Liver (tissue), 8 donors: ENCODE measurements at regions not wholly inside any gene's neighbourhood (a gene's known extent, or its start where the extent isn't known, plus 50 kb on each side); places are given as distances from the start of the nearest gene placed in this dataset.

Experiments used
- DNase-seq: peaks from one replicate; pipeline ENCODE4 v3.0.0-alpha.2; 2017; ENCODE audit warnings: low spot score
- H3K27ac ChIP-seq, 2 donors: one replicate each; pipeline ENCODE4 v1.7.0; 2013; ENCODE audit warnings: inconsistent platforms in 2 of 2, low read length in 2 of 2, control low read depth in 1 of 2, low read depth in 1 of 2, mild to moderate bottlenecking in 1 of 2
- H3K27me3 ChIP-seq, 4 donors: one replicate each; pipeline versions ENCODE4 v1.6.1 to v1.7.0; 2013; ENCODE audit warnings: low read length in 3 of 4, inconsistent platforms in 1 of 4, mild to moderate bottlenecking in 1 of 4, moderate library complexity in 1 of 4; ENCODE audit not compliant: control insufficient read depth in 4 of 4, insufficient read depth in 4 of 4
- H3K36me3 ChIP-seq, 4 donors: one replicate each; pipeline versions ENCODE4 v1.6.1 to v1.7.0; 2013; ENCODE audit warnings: low read length in 3 of 4, mild to moderate bottlenecking in 3 of 4, low read depth in 1 of 4, moderate library complexity in 1 of 4; ENCODE audit not compliant: control insufficient read depth in 4 of 4, insufficient read depth in 3 of 4
- H3K4me1 ChIP-seq, 4 donors: one replicate each; pipeline versions ENCODE4 v1.6.1 to v1.7.0; 2013; ENCODE audit warnings: low read length in 3 of 4, mild to moderate bottlenecking in 3 of 4, moderate library complexity in 1 of 4; ENCODE audit not compliant: control insufficient read depth in 4 of 4, insufficient read depth in 4 of 4
- H3K4me3 ChIP-seq, 3 donors: one replicate each; pipeline versions ENCODE4 v1.6.1 to v1.7.0; 2013; ENCODE audit warnings: low read length in 3 of 3, control low read depth in 1 of 3, low read depth in 1 of 3, mild to moderate bottlenecking in 1 of 3
- H3K9ac ChIP-seq, 2 donors: one replicate each; pipeline ENCODE4 v1.7.0; 2013; ENCODE audit warnings: low read length in 2 of 2, mild to moderate bottlenecking in 2 of 2, moderate library complexity in 2 of 2, control low read depth in 1 of 2, low read depth in 1 of 2
- H3K9me3 ChIP-seq, 4 donors: one replicate each; pipeline versions ENCODE4 v1.6.1 to v1.7.0; 2013; ENCODE audit warnings: low read length in 3 of 4; ENCODE audit not compliant: control insufficient read depth in 4 of 4
- FOXA2 ChIP-seq: IDR thresholded peaks from 2 replicates; pipeline ENCODE4 v1.6.1; 2016; ENCODE audit warnings: antibody characterized with exemption
- GABPA ChIP-seq, 2 donors: IDR thresholded peaks in 1 of 2; conservative IDR thresholded peaks in 1 of 2; 2 replicates each; pipeline ENCODE4 v1.6.1; 2016; ENCODE audit warnings: antibody characterized with exemption in 2 of 2, mild to moderate bottlenecking in 1 of 2, moderate library complexity in 1 of 2
- HNF4A ChIP-seq, 2 donors: conservative IDR thresholded peaks; 2 replicates each; pipeline ENCODE4 v1.6.1; 2016; ENCODE audit warnings: antibody characterized with exemption in 2 of 2, mild to moderate bottlenecking in 2 of 2
- HNF4G ChIP-seq: IDR thresholded peaks from 2 replicates; pipeline ENCODE4 v1.6.1; 2016; ENCODE audit warnings: antibody characterized with exemption
- JUND ChIP-seq, 2 donors: IDR thresholded peaks; 2 replicates each; pipeline ENCODE4 v1.6.1; 2016; ENCODE audit warnings: antibody characterized with exemption in 2 of 2
- RXRA ChIP-seq, 2 donors: IDR thresholded peaks; 2 replicates each; pipeline ENCODE4 v1.6.1; 2017 to 2018; ENCODE audit warnings: antibody characterized with exemption in 2 of 2, mild to moderate bottlenecking in 1 of 2
- SP1 ChIP-seq: IDR thresholded peaks from 2 replicates; pipeline ENCODE4 v1.6.1; 2018; ENCODE audit warnings: antibody characterized with exemption, mild to moderate bottlenecking
- TAF1 ChIP-seq: conservative IDR thresholded peaks from 2 replicates; pipeline ENCODE4 v1.6.1; 2016; ENCODE audit warnings: antibody characterized with exemption, mild to moderate bottlenecking
- YY1 ChIP-seq: IDR thresholded peaks from 2 replicates; pipeline ENCODE4 v1.6.1; 2016; ENCODE audit warnings: antibody characterized with exemption, mild to moderate bottlenecking
- WGBS: extraction: QIAGEN DNeasy Blood & Tissue Kit; methylation state at CpG from one replicate; pipeline ENCODE4 v1.1.7; 2013; 5-methylcytosine and 5-hydroxymethylcytosine counted together
- TF ChIP-seq, protein P1 (sequence below): IDR thresholded peaks from 2 replicates; pipeline ENCODE4 v1.6.1; 2016; ENCODE audit warnings: antibody characterized with exemption
- TF ChIP-seq, protein P2 (sequence below): fragments of 150-350 bp; IDR thresholded peaks from 2 replicates; pipeline ENCODE4 v1.5.1; 2017; ENCODE audit warnings: improper control_type of control experiment, low read depth, low read length; ENCODE audit not compliant: missing input control
- donor health status: healthy.
- donor health status: healthy.
- donor health status: healthy.
- donor health status: healthy.
- donor health status: healthy.

DNA sequence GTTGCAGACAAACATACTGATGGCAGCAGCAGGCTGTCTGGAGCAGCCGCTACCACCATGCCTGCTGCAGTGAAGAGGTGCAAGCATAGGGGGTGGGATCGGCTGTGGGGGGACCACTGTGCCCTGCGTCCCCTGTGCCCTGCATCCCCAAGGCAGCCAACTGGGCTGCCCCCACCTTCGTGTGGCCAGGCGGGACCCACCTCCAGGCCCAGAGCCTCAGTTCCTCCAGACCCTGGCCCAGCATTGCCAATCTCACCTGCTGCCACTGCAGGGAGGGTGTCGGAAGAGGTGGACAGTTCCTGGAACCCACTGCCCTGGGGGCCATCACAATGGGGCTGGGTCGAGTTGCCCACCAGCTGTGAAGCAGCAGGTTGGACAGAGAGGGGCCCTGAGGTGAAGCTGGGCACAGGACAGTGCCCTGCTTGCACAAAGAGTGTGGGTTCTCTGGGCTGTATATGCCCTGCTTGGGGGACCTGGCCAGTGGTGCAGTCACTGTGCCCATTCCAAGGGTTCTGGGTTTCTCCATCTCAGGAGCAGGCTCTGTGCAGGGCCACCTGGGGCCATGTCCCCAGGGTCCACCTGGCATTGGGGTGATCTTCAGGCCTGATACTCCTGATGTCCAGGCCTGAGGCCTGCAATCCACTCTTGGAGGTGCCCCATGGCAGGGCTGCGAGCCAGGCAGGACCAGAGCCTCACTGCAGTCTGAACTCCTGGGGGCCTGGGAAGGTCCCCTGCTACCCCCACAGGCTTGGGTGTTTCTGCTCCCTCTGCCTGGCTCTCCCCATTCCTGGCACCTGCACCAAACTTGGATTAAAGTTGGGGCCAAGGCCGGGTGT, 261.4 kb upstream of the NRIP1 start:
- no peak overlapping the region for H3K9ac ChIP-seq
- no peak overlapping the region for H3K4me3 ChIP-seq
- WGBS: 94% methylated on average over 9 of the region's 9 CpGs
- no peaks in the 10 kb centered on the region for H3K27me3 ChIP-seq
- H3K4me1 ChIP-seq: peaks cover 0 to 12% (median 6%) of the 10 kb centered on the region in 4 donors
- H3K9me3 ChIP-seq: no peaks in the 10 kb centered on the region
- TF ChIP-seq GABPA (IDR thresholded peaks at IDR 0.05 in 1 of 2, conservative IDR thresholded peaks at IDR 0.05 in 1 of 2) (no peak), TAF1 (no peak), FOXA2 (no peak), HNF4A (conservative IDR thresholded peaks at IDR 0.05) (no peak), SP1 (no peak)
- TF ChIP-seq, protein P1, sequence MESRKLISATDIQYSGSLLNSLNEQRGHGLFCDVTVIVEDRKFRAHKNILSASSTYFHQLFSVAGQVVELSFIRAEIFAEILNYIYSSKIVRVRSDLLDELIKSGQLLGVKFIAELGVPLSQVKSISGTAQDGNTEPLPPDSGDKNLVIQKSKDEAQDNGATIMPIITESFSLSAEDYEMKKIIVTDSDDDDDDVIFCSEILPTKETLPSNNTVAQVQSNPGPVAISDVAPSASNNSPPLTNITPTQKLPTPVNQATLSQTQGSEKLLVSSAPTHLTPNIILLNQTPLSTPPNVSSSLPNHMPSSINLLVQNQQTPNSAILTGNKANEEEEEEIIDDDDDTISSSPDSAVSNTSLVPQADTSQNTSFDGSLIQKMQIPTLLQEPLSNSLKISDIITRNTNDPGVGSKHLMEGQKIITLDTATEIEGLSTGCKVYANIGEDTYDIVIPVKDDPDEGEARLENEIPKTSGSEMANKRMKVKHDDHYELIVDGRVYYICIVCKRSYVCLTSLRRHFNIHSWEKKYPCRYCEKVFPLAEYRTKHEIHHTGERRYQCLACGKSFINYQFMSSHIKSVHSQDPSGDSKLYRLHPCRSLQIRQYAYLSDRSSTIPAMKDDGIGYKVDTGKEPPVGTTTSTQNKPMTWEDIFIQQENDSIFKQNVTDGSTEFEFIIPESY: no peak
- TF ChIP-seq, protein P2, sequence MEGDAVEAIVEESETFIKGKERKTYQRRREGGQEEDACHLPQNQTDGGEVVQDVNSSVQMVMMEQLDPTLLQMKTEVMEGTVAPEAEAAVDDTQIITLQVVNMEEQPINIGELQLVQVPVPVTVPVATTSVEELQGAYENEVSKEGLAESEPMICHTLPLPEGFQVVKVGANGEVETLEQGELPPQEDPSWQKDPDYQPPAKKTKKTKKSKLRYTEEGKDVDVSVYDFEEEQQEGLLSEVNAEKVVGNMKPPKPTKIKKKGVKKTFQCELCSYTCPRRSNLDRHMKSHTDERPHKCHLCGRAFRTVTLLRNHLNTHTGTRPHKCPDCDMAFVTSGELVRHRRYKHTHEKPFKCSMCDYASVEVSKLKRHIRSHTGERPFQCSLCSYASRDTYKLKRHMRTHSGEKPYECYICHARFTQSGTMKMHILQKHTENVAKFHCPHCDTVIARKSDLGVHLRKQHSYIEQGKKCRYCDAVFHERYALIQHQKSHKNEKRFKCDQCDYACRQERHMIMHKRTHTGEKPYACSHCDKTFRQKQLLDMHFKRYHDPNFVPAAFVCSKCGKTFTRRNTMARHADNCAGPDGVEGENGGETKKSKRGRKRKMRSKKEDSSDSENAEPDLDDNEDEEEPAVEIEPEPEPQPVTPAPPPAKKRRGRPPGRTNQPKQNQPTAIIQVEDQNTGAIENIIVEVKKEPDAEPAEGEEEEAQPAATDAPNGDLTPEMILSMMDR: no peak
- H3K36me3 ChIP-seq: no peaks in the 10 kb centered on the region
- no peak overlapping the region for H3K27ac ChIP-seq
- no peak for DNase-seq

DNA sequence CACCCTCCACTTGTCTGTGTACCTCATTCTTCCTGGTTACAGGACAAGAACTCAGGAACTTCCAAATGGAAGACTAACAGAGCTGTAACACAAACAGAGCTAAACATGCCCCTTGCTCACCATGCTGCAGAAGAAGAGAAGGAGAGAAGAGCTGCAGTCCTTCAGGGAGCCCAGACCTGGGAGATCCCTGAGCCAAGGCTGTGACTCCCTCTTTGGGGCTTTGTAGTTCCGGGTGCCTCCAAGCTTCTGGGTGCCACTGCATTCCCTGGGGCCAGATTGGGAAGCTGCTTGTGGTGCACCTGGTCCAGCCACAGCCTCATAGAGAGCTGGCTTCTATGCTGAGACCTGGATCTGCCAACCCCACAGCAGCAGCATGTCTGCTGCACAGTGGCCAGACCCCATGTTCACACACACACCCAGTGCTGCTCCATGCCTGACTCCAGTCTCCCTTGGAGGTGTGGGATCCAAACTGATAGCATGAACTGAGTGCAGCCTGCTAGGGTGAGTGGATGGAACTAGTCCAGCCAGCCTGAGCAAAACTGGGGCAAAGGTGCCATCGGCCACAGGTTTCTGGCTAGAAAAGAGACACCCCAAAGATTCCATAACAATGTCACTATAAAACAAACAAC, 263.0 kb upstream of the NRIP1 start:
- peaks cover 0 to 12% (median 6%) of the 10 kb centered on the region in 4 donors for H3K4me1 ChIP-seq
- H3K9me3 ChIP-seq: no peaks in the 10 kb centered on the region
- no peak overlapping the region for H3K4me3 ChIP-seq
- 80% methylated on average over 2 of the region's 2 CpGs for WGBS
- DNase-seq: no peak
- TF ChIP-seq HNF4A (conservative IDR thresholded peaks at IDR 0.05) (no peak), HNF4G (no peak), YY1 (no peak)
- no peak overlapping the region for H3K27ac ChIP-seq
- H3K36me3 ChIP-seq: no peaks in the 10 kb centered on the region
- H3K27me3 ChIP-seq: no peaks in the 10 kb centered on the region
- H3K9ac ChIP-seq: no peak overlapping the region

DNA sequence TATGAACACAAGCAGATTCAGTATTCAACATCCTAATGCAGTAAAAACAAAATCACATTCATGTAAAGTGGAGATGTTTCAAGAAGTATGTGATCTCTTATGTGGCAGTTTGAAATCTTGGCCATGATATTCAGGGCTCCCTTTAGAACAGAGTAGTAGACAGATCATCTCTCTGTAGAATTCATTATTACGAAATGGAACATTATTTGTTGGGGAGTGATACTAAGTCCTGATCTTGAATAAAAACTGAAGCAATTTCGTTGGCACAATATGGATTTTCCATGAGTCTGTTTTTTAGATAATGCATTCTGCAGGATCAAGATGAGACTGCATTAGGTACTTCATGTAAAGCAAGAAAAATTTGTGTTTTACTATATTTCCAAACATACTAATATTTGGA, 264.4 kb upstream of the NRIP1 start:
- no peaks in the 10 kb centered on the region for H3K27me3 ChIP-seq
- 80% methylated on average over 2 of the region's 2 CpGs for WGBS
- no peak overlapping the region for H3K9ac ChIP-seq
- no peak overlapping the region for H3K27ac ChIP-seq
- no peak overlapping the region for H3K4me3 ChIP-seq
- TF ChIP-seq HNF4A (conservative IDR thresholded peaks at IDR 0.05) (no peak), SP1 (no peak), JUND (IDR thresholded peaks at IDR 0.05) (no peak), RXRA (IDR thresholded peaks at IDR 0.05) (no peak)
- H3K4me1 ChIP-seq: peaks cover 0 to 9% (median 4%) of the 10 kb centered on the region in 4 donors
- no peaks in the 10 kb centered on the region for H3K36me3 ChIP-seq
- no peaks in the 10 kb centered on the region for H3K9me3 ChIP-seq
- DNase-seq: no peak
